A549 (cell line): ENCODE measurements at regions not wholly inside any gene's neighbourhood (a gene's known extent, or its start where the extent isn't known, plus 50 kb on each side); places are given as distances from the start of the nearest gene placed in this dataset.

Experiments used
- CTCF ChIP-seq: fragments of >200 bp; sonication (Bioruptor Twin); formaldehyde crosslinking; IDR thresholded peaks from 3 replicates; pipeline ENCODE4 v1.5.1; 2016
- EHMT2 ChIP-seq: fragments of 200-600 bp; sonication (generic); IDR thresholded peaks from 2 replicates; pipeline ENCODE4 v1.6.1; 2016; ENCODE audit warnings: antibody characterized with exemption, low read depth, mild to moderate bottlenecking, moderate library complexity
- ELK1 ChIP-seq: fragments of 150-350 bp; IDR thresholded peaks from 2 replicates; pipeline ENCODE4 v1.6.1; 2014; ENCODE audit warnings: low read depth, mild to moderate bottlenecking, low read length
- EP300 ChIP-seq, 2 experiments: fragments of >200 bp; sonication (Bioruptor Twin); formaldehyde crosslinking; IDR thresholded peaks; 2 replicates in 1 of 2; 3 replicates in 1 of 2; pipeline ENCODE4 v1.6.1; 2016 to 2017
- HMGXB4 ChIP-seq: fragments of 250-450 bp; sonication (Bioruptor Pico); IDR thresholded peaks from 2 replicates; pipeline ENCODE4 v1.5.0; 2021; ENCODE audit warnings: mild to moderate bottlenecking, moderate library complexity, borderline replicate concordance
- NPAS2 ChIP-seq: fragments of 250-450 bp; sonication (Bioruptor Pico); IDR thresholded peaks from 2 replicates; pipeline ENCODE4 v1.8.0; 2022; ENCODE audit warnings: mild to moderate bottlenecking, moderate library complexity, borderline replicate concordance
- PBX3 ChIP-seq: IDR thresholded peaks from 2 replicates; pipeline ENCODE4 v1.6.1; 2012
- POLR2A ChIP-seq: IDR thresholded peaks from 2 replicates; pipeline ENCODE4 v1.6.1; 2012; ENCODE audit warnings: mild to moderate bottlenecking, low read length
- POLR2AphosphoS2 ChIP-seq: conservative IDR thresholded peaks from 2 replicates; pipeline ENCODE4 v1.6.1; 2012; ENCODE audit warnings: low read length, improper control_type of control experiment, inconsistent platforms
- REST ChIP-seq: fragments of 200-600 bp; sonication (generic); IDR thresholded peaks from 2 replicates; pipeline ENCODE4 v1.6.1; 2016; ENCODE audit warnings: antibody characterized with exemption, mild to moderate bottlenecking, moderate library complexity

GRCh38 chr3:151593928-151594327 lies 133.1 kb upstream of the IGSF10 start:
- no peak for TF ChIP-seq HMGXB4 (CRISPR knock-in tag)
- no peak for TF ChIP-seq CTCF
- no peak for TF ChIP-seq NPAS2 (CRISPR knock-in tag)
- TF ChIP-seq ELK1, result no peak
- TF ChIP-seq EHMT2, result no peak
- no peak for TF ChIP-seq REST
- no peak for TF ChIP-seq POLR2A
- no peak for TF ChIP-seq EP300 (IDR thresholded peaks at IDR 0.05)
- TF ChIP-seq PBX3, result no peak
- TF ChIP-seq POLR2AphosphoS2, result no peak
